Astrocyte of the spinal cord (primary cell): ENCODE measurements at regions not wholly inside any gene's neighbourhood (a gene's known extent, or its start where the extent isn't known, plus 50 kb on each side); places are given as distances from the start of the nearest gene placed in this dataset.

Source experiments
- DNase-seq: peaks from one replicate; pipeline ENCODE4 v3.0.0; 2011; ENCODE audit warnings: low read depth, low spot score
- H3K4me3 ChIP-seq: 2 replicates; pipeline ENCODE4 v1.5.1; 2011; ENCODE audit warnings: low read depth, mild to moderate bottlenecking, low read length, moderate library complexity
- in situ Hi-C: cut with HindIII; loops from 2 replicates; pipeline ENCODE4 v1.10.0; 2017; ENCODE audit warnings: low sequenced_read_pairs
- TF ChIP-seq, protein P1 (sequence below): IDR thresholded peaks from 2 replicates; pipeline ENCODE4 v1.5.1; 2012; ENCODE audit warnings: low read depth, mild to moderate bottlenecking, low read length, inconsistent platforms

DNA sequence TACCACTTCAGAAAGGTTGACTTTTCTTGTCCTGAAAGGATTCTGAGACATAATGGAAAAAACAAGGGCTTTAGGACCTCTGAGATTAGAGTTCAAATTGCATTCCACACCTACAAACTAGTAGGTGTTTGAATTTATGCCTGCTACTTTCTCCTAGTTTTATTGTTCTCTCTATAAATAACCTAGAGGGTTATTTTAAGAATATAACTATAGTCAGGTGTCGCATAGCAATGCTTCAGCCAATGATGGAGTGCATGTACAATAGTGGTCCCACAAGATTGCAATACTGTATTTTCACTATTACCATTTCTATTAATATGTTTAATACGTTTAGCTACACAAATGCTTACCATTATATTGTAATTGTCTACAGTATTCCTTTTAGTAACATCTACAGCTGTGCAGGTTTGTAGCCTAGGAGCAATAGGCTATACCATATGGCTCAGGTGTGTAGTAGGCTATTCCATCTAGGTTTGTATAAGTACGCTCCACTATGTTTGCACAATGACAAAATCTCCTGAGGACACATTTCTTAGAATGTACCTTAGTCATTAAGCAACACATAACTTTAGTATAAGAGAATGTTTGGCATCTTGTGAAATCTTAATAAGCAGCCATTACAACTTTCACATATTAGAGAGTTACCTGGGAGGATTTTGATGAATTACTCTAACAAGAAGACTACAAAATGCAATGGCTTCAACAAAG is 1352.5 kb downstream of the ZPLD1 start:
- TF ChIP-seq, protein P1, sequence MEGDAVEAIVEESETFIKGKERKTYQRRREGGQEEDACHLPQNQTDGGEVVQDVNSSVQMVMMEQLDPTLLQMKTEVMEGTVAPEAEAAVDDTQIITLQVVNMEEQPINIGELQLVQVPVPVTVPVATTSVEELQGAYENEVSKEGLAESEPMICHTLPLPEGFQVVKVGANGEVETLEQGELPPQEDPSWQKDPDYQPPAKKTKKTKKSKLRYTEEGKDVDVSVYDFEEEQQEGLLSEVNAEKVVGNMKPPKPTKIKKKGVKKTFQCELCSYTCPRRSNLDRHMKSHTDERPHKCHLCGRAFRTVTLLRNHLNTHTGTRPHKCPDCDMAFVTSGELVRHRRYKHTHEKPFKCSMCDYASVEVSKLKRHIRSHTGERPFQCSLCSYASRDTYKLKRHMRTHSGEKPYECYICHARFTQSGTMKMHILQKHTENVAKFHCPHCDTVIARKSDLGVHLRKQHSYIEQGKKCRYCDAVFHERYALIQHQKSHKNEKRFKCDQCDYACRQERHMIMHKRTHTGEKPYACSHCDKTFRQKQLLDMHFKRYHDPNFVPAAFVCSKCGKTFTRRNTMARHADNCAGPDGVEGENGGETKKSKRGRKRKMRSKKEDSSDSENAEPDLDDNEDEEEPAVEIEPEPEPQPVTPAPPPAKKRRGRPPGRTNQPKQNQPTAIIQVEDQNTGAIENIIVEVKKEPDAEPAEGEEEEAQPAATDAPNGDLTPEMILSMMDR: no peak
- no peak for DNase-seq
- in situ Hi-C loops: no loop called here
- no peak overlapping the region for H3K4me3 ChIP-seq

DNA sequence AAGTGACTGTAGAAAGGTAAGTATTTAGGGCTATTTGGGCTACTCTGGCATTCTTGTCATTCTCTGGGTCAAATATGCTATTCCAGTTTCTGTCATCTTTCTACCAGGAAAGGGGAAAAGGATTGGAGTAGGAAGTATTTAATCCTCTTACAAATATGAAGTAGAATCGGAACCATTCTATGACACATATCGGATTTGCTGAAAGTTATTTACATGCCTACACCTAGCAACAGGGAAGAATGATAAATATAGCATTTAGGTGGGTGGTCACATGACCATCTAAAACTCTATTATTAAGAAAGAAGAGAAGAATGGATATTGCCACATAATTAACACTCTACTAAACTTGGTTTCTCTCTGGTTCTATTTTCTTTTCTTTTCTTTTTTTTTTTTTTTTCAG is 1353.1 kb downstream of the ZPLD1 start:
- TF ChIP-seq, protein P1: no peak
- in situ Hi-C loops: no loop called here
- no peak for DNase-seq
- no peak overlapping the region for H3K4me3 ChIP-seq

DNA sequence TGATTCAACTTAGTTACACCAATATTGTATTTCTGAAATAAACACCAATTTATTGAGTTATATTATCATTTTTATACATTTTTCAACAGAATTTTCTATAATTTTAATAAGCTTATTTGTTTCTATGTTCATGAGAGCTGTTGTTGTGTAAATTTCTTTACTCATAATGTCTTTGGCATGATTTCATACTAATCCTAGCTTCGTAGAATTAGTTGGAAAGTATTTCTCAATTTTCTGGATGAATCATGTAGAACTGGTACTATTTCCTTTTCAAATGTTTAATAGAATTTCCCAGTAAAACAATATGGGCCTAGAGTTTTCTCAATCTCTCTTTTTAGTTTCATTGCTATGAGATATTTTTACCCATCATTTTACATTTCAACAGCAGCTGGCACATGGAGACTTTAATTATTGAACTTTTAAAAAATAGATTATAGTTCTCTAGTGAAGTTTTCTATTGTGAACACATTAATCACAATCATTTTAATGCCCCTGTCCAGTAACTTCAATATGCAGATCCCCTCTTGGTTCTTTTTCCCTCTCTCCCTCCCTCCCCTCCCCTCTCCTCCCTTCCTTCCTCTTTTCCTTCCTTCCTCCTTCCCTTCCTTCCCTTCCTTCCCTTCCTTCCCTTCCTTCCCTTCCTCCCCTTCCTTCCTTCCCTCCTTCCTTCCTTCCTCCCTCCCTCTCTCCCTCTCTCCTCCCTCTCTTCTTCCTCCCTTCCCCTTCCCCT is 1357.1 kb downstream of the ZPLD1 start:
- TF ChIP-seq, protein P1: no peak
- in situ Hi-C loops: no loop called here
- DNase-seq: no peak
- H3K4me3 ChIP-seq: no peak overlapping the region

DNA sequence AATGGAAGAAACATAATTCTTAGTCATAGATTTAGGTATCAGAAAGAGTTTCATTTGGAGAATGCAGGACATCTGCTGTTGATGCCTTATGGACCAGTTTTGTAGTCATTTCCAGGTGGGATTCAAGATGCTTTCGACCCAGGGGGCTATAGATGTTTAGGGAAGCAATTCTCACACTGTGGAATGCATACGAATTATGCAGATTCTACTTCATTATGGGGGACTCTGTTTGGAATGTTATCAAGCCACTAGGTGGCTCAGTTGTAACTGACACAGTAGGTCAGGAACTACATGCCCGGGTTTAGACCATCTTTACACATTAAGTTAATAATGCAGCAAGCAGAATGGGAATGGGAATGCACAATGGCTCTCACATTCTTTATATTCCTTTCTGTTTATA is 1359.8 kb downstream of the ZPLD1 start:
- in situ Hi-C loops: no loop called here

DNA sequence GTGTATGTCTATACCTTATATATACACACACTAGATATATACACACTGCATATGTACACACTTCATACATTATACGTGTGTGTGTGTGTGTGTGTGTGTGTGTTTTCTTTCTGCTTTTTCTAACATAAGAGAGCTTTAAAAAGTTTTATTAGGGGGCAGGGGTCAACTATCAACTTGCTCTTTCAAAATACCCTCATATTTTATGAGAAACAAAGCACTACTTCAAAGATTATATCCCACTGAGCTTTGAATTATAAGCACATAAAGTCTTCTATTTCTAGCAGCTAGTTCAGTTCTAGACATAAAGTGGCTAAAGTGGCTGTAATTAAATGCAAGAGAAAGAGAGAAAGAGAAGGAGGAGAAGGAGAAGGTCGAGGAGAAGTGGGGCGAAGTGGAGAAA is 1361.3 kb downstream of the ZPLD1 start:
- TF ChIP-seq, protein P1: no peak
- no peak overlapping the region for H3K4me3 ChIP-seq
- in situ Hi-C loops: no loop called here
- DNase-seq: no peak

More for the DNA sequence above, 1359.8 kb downstream of the ZPLD1 start:
- H3K4me3 ChIP-seq: no peak overlapping the region
- TF ChIP-seq, protein P1: peak; percentile 23
- no peak for DNase-seq

DNA sequence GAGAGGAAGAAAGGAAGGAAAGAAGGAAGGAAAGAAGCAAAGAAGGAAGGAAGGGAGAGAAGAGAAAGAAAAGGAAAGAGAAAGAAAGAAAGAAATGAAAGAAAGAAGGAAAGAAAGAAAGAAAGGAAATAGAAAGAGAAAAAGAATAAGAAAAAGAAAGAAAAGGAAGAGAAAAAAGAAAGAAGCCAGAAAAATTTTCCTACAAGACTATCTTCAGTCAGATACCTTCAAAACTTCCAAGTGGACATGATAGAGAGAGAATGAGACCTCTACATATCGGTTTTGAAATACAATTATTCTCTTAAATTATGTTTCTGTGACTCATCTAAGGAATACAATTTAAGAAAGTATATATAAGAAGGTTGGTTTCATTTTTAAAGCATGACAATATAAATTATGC is 1369.0 kb downstream of the ZPLD1 start:
- in situ Hi-C loops: no loop called here
- no peak for DNase-seq
- H3K4me3 ChIP-seq: no peak overlapping the region
- TF ChIP-seq, protein P1: no peak
